ENCODE measurements at regions not wholly inside any gene's neighbourhood (a gene's known extent, or its start where the extent isn't known, plus 50 kb on each side); places are given as distances from the start of the nearest gene placed in this dataset.

DNA sequence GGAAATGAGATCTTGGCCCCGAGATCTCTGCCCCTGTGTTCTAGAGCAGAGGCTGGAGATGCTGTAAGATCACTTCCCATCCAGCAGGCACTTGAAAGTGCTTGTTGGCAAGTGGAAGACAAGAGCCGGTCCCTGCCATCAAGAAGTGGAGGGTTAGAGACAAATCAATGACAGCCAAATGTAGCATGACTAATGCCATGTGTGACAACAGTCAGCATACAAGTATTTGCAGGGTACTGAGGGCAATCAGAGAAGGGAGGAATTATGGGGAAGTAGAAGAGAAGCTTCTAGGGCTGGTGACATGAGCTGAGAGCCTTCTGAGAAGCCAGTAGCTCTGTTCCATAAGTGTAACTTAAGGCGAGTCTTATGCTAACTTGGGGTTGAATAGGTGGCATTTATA is 58.6 kb downstream of the TMEM17 start:
- DNase-seq: no peak

- DNase-seq: no peak
These were observed 59.5 kb downstream of the TMEM17 start for GRCh38 chr2:62446491-62446890.

- no peak for DNase-seq
These were observed 62.1 kb downstream of the TMEM17 start for GRCh38 chr2:62443886-62444285.

- no peak for DNase-seq
These were observed 62.5 kb downstream of the TMEM17 start for GRCh38 chr2:62443471-62443870.

DNA sequence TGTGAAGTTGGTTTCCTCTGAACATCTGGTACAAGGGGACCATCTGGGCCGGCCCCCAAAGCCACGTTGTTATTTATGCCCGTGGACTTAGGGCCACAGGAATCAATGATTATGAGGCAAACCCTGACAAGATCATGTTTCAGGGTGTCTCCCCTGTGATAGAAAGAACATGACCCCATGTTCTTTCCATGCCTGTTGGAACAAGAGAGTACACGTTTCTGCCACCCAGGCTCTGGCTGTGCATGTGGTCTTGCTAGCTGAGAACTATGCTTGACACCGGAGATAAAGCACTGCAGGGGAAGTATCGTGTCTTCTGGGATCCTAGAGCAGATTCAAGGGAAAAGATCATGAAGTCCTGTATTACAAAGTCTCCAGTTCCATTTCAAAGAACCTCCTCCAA is 64.2 kb downstream of the TMEM17 start:
- DNase-seq: no peak

GRCh38 chr2:62441421-62441820 is 64.6 kb downstream of the TMEM17 start:
- no peak for DNase-seq

DNA sequence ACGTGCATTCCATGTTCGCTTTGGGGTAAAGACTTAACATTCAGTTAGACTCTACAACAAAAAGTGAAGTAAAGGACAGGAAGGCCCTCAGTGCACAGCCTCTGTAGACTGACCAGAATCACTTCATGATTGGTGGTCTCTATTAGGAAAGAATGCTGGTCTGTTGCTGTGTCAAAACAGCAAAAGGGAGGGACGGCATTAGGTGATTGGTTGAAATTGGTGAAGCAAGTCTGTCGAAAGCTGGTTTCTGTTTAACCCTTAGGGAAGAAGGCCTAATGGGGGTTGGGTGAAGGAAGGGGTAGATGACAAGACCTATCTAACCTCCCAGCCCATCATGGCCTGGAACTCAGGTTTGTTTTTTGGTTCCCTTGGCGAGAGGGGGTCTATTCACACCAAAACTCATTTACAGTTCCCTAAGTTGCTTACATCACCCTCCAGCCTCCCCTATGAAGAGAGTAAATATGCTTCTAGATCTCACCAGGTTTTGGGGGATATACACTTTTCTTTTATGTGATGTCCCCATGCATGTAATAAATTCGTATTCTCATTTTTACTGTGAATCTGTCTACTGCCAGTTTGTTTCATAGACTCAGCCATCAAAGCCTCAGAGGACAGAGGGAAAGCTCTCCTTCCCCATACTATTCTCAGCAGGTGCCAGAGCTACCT is 65.6 kb downstream of the TMEM17 start:
- no peak for DNase-seq

- no peak for DNase-seq
These were observed 66.6 kb downstream of the TMEM17 start for GRCh38 chr2:62439425-62439824.

GRCh38 chr2:62437785-62438184 is 68.2 kb downstream of the TMEM17 start:
- DNase-seq: no peak

DNA sequence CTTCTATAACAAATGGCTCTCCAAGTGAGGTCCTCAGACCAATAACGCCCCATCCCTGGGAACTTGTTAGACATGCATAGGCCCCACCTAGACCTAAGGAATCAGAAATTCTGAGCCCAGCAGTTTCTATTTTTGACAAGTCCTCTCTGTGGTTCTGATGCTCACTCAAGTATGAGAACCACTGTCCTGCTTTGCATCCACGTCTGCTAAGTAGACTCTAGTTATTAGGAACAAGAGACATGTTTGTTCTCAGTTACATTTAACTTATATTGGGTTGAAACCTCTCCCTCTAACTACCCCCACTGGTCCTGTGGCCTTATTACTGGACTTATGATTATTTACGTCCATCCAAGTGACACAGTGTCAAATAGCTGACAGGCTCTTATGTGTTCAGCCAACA is 70.3 kb downstream of the TMEM17 start:
- DNase-seq: no peak

- DNase-seq: no peak
These were observed 73.6 kb downstream of the TMEM17 start for GRCh38 chr2:62432407-62432806.

DNA sequence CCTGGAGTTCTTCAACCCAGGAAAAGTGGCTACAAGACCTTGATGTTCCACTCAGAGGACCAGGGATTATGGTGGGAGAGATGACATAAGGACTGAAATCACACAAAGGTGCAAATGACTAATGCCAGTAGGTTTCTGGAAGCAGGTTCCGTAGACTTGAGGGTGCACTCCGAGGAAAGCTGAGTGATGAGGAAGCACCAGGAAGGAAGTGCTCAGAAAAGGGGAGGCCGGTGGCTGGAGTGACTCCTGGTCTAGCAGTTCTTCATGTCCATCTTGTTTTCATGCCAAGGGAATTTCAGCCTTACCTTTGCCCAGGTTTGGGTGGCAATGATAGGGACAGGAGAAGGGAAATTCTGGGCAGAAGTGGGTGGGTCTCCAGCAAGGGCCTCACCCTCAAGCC is 74.5 kb downstream of the TMEM17 start:
- DNase-seq: no peak

DNA sequence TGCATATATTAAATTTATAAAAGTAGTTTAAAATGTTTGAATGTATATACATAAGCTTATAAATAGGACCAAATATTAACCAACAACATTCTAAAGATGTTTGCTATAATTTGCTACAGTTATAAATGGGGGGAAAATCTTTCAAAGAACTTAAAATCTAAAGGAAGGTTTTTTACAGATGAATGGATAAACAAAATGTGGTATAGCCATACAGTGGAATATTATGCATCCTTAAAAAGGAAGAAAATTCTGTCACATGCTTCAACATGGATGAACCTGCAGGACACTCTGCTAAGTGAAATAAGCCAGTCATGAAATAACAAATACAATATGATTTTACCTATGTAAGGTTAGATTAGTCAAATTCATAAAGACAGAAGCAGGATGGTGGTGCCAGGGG is 75.8 kb downstream of the TMEM17 start:
- DNase-seq: no peak

- no peak for DNase-seq
These were observed 78.8 kb downstream of the TMEM17 start for GRCh38 chr2:62427146-62427545.

DNA sequence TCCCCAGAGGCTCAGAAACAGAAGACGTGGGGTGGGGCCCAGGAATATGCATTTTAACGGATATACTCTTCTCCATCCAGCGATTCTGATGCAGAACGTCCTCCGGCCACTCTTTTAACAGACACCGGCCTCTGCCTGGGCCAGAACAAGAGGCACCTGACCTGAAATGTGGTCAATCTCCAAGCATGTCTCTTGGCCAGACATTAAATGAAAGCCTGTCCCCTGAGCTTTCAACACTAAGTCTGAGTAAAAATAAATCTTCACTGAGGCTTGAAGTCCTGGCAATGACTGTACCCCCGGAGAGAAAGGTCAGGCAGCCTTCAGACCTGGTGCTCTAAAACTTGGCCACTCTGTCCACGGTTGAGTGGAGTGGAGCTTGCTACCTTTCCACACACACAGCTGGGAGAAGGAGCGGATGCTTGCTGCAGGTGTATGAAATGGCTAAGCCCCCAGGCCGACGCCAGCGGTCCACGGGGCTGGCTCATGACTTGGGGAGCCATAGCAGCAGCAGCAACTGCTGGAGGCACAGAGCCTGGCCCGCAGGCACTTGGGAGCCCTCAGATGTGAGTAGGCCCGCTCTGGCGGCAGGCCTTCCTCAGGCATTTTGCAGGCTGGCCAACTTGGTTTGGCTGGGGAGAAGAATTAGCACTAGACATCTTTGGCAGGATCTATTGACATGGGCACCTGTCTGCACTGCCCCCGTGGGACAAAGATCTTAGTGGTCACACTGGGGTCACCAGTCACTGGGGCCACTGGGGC is 79.7 kb downstream of the TMEM17 start:
- no peak for DNase-seq

DNA sequence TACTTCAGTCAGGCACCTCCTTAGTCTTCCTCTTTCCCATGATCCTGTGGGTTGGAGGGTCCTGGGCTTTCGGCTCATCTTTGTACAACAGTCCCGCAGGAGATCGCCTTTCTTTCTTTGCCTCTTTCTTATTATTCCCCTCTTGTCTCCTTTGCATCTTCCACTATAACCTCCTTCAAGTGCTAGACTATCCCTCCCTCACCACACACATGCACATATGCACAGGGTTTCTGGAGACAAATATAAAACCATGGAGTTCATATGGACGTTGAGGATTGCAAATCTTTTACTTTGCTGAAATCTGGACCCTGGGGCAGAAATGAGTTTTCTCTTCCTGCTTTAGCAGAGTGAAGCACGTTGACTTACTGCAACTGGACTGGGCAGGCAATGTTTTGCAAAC is 80.3 kb downstream of the TMEM17 start:
- no peak for DNase-seq

DNA sequence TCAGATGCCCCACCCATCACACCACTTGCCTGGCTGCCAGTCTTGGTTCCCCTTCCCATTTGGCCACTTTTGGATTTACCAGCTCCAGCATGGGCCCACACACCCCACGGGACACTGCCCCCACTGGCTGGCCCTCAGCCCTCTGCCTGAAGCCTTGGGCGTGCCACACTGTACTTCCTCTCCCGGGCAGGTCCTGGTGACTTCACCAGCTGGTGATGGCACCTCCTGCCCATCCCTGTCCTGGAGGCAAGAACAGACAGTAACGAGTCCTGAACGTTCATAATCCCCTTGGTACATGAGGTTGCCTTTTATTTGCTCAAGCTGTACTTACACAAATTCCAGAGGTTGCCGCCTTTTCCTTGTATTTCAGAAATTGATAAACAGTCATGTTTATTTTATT is 81.1 kb downstream of the TMEM17 start:
- DNase-seq: no peak

DNA sequence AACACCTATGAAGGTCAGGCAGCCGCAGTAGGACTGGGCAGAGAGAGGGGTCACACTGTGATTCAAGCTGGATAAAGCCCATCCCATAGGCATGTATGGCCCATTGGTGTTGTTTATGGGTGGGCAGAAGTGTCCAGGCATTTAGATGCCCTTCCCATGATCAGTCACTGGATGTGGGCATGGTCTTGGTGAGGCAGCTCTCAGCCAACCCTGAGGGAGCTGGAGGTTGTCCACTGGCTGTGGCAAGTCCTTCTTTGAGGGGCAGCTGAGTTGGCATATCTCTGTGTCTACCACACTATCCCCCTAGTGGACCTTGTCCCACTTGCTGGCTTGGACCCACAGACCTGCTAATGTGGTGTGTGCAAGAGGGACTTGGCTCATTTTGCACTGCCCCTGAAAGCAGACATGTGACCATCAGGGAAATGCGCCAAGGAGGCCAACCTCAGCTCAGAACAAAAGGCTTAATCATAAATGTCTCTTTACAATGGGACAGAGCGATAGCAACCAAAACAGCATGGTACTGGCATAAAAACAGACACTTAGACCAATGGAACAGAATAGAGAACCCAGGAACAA is 82.0 kb downstream of the TMEM17 start:
- no peak for DNase-seq

GRCh38 chr2:62423235-62423634 is 82.8 kb downstream of the TMEM17 start:
- DNase-seq: no peak

DNA sequence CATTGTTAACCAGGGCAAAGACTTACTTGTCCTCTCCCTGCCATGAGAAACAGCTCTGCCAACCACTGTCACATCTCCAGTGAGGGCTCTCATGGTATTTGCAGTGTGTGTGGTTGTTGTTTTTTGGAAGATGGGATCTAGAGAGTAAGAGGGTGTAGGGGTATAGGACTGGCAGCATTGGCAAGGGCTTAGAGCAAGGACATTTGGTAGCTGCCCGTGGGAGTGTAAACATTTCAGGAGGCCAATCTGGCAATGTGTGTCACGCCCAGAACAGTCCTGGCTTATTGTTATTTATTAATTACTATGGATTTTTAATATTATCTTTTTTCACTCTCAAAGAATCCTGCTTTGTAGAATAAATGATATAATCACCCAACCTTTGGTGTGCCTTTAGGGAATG is 90.5 kb downstream of the TMEM17 start:
- no peak for DNase-seq

DNA sequence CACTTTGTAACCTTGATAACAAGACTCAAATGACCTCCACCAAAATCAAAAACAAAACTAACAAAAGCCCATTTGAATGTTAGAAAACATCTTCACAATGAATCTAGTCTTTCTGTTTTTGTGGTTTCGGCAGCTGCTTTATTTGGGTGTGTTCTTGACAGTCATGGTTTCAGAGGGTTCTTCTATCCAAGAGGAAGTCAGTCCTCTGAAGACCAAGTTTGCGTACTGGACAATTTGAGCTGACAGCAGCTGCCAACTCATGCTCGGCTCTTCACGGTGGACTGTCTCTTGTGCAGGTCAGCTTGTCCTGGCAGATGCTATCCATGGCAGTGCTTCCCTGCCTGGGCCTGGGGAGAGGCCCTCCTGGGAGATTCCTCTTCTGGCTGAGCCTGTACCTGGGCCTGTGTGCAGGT is 91.0 kb downstream of the TMEM17 start:
- no peak for DNase-seq

- no peak for DNase-seq
These were observed 92.8 kb downstream of the TMEM17 start for GRCh38 chr2:62413116-62413663.

DNA sequence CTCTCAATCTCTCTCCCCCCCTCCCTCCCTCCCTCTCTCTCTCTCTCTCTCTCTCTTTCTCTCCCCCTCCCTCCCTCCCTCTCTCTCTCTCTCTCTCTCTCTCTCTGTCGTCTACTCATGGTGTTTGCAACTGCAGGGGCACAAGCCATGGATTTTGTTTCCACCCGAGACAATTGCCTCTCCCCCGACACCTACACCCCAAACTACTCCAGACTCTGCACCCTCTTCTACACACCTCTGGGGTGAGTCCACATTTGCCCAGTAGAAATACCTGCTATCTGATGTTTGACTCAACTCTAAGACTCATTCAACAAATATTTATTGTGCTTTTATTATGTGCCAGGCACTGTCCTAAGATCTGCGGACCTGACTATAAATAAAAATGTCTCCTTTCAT is 93.7 kb downstream of the TMEM17 start:
- DNase-seq: no peak

DNA sequence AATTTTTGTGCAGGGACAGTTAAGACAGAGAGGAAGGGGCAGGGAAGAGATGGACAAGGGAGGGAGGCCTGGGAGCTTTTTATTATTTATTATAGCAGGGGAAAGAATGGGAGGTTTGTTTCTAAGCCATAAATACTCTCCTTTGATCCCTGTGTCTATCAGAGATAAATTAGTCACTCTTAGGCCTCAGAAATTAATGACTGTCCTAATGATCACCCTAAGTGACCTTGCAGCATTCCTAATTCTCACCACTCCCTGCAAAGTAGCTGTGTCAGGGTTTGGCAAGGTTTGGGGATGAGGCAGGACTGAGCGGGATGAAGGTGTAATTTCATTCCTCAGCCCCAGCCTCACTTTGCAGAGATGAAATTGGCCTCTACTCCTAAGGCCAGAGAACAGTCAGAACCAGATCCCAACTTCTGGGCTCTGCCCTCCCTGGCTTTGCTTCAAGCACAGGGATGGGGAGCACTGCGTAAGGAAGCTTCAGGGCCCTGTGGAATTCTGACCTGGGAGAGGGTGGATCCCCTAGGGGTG is 95.0 kb downstream of the TMEM17 start:
- DNase-seq: no peak
